Osteoblast (primary cell): ENCODE measurements at regions not wholly inside any gene's neighbourhood (a gene's known extent, or its start where the extent isn't known, plus 50 kb on each side); places are given as distances from the start of the nearest gene placed in this dataset.

Experiments
- DNase-seq: peaks from one replicate; pipeline ENCODE4 v3.0.0; 2011; ENCODE audit warnings: low spot score, mixed read lengths; ENCODE audit not compliant: insufficient read length; ENCODE audit errors: missing footprints
- H2AFZ ChIP-seq: 2 replicates; pipeline ENCODE4 v1.6.0; 2011; ENCODE audit warnings: mild to moderate bottlenecking, low read length
- H3K27ac ChIP-seq: 2 replicates; pipeline ENCODE4 v1.5.1; 2011; ENCODE audit warnings: mild to moderate bottlenecking, low read depth, low read length, moderate library complexity
- H3K27me3 ChIP-seq: 2 replicates; pipeline ENCODE4 v1.6.0; 2012; ENCODE audit warnings: mild to moderate bottlenecking, control low read depth, inconsistent platforms, low read length, moderate library complexity; ENCODE audit not compliant: insufficient read depth
- H3K36me3 ChIP-seq: 2 replicates; pipeline ENCODE4 v1.5.1; 2011; ENCODE audit warnings: mild to moderate bottlenecking, low read length, control low read depth, moderate library complexity; ENCODE audit not compliant: insufficient read depth
- H3K4me1 ChIP-seq: 2 replicates; pipeline ENCODE4 v1.5.1; 2011; ENCODE audit warnings: mild to moderate bottlenecking, low read length, control low read depth, moderate library complexity; ENCODE audit not compliant: insufficient read depth
- H3K4me2 ChIP-seq: 2 replicates; pipeline ENCODE4 v1.6.0; 2011; ENCODE audit warnings: mild to moderate bottlenecking, low read length; ENCODE audit not compliant: insufficient read depth
- H3K4me3 ChIP-seq: fragments of 200-600 bp; sonication (generic); 3 replicates; pipeline ENCODE4 v1.5.1; 2012; ENCODE audit warnings: mild to moderate bottlenecking, low read length, inconsistent platforms; ENCODE audit not compliant: insufficient read depth
- H3K79me2 ChIP-seq: 2 replicates; pipeline ENCODE4 v1.6.0; 2012; ENCODE audit warnings: mild to moderate bottlenecking, low read length, control low read depth, inconsistent platforms; ENCODE audit not compliant: insufficient read depth
- H3K9me3 ChIP-seq: 2 replicates; pipeline ENCODE4 v1.5.1; 2011; ENCODE audit warnings: low read depth, low read length, control low read depth
- H4K20me1 ChIP-seq: 2 replicates; pipeline ENCODE4 v1.6.0; 2012; ENCODE audit warnings: mild to moderate bottlenecking, low read length, control low read depth; ENCODE audit not compliant: insufficient read depth
- TF ChIP-seq, protein P1 (sequence below): IDR thresholded peaks from 2 replicates; pipeline ENCODE4 v1.5.1; 2011; ENCODE audit warnings: mild to moderate bottlenecking, low read depth, low read length, moderate library complexity; ENCODE audit errors: extremely low read depth

DNA sequence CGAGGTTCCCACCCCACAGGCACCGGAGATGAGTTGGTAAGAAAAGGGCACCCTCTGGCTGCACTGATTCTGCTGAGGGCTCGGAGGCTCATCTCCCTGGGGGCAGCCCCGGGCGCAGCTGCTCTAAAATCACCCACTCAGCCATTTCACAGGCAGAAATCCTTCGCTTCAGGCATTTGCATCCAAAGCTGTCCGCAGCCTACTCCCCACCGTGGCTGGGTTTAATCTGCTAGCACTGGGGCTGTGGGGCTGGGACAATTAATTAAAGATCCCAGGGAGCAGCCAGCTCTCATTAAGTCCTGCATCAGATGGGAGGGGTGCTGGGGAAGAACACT lies 104.3 kb upstream of the PRR20G start:
- TF ChIP-seq, protein P1, sequence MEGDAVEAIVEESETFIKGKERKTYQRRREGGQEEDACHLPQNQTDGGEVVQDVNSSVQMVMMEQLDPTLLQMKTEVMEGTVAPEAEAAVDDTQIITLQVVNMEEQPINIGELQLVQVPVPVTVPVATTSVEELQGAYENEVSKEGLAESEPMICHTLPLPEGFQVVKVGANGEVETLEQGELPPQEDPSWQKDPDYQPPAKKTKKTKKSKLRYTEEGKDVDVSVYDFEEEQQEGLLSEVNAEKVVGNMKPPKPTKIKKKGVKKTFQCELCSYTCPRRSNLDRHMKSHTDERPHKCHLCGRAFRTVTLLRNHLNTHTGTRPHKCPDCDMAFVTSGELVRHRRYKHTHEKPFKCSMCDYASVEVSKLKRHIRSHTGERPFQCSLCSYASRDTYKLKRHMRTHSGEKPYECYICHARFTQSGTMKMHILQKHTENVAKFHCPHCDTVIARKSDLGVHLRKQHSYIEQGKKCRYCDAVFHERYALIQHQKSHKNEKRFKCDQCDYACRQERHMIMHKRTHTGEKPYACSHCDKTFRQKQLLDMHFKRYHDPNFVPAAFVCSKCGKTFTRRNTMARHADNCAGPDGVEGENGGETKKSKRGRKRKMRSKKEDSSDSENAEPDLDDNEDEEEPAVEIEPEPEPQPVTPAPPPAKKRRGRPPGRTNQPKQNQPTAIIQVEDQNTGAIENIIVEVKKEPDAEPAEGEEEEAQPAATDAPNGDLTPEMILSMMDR: no peak
- no peaks in the 10 kb centered on the region for H3K4me1 ChIP-seq
- H3K4me3 ChIP-seq: no peak overlapping the region
- H3K27ac ChIP-seq: no peak overlapping the region
- no peaks in the 10 kb centered on the region for H4K20me1 ChIP-seq
- no peak overlapping the region for H3K4me2 ChIP-seq
- no peaks in the 10 kb centered on the region for H3K79me2 ChIP-seq
- no peaks in the 10 kb centered on the region for H3K9me3 ChIP-seq
- no peak overlapping the region for H2AFZ ChIP-seq
- DNase-seq: no peak
- peaks cover 10% of the 10 kb centered on the region for H3K27me3 ChIP-seq
- no peaks in the 10 kb centered on the region for H3K36me3 ChIP-seq

DNA sequence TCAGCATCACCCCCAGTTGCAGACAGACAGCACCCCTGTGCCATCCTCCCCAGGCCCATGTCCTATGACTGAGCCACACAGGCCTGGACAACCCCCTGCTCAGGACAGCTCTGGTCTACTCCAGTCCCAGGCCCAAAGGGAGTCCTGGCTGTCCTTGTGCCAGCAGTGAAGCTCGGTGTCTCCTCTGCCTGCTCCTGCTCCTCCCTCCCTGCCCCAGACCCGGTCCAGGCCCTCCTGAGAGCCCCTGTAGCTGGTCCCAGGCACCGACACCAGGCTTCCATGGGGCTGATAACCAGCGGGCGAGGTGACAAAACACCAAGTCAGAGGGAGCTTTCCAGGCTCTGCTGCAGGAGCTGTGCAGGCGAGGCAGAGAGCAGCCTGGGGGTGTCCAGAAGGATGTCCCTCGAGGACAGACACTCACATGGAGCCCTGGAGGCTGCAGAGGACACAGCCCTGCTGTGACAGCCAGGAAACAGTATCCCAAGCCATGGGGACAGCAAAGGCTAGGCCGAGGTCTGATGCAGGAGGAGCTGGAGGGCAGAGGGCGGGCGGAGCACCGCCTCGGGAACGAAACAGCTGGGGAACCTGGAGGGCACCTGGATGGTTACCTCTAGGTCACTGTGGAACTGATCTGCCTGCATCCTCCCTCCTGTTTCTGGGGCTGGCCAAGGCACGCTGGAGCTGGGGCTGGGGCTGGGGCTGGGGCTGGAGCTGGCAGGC lies 103.8 kb upstream of the PRR20G start:
- H3K79me2 ChIP-seq: no peaks in the 10 kb centered on the region
- H3K27ac ChIP-seq: no peak overlapping the region
- H3K4me2 ChIP-seq: no peak overlapping the region
- no peaks in the 10 kb centered on the region for H3K9me3 ChIP-seq
- TF ChIP-seq, protein P1: no peak
- no peaks in the 10 kb centered on the region for H4K20me1 ChIP-seq
- no peak overlapping the region for H3K4me3 ChIP-seq
- no peaks in the 10 kb centered on the region for H3K36me3 ChIP-seq
- H3K27me3 ChIP-seq: peaks cover 7% of the 10 kb centered on the region
- H3K4me1 ChIP-seq: no peaks in the 10 kb centered on the region
- H2AFZ ChIP-seq: no peak overlapping the region
- DNase-seq: no peak

DNA sequence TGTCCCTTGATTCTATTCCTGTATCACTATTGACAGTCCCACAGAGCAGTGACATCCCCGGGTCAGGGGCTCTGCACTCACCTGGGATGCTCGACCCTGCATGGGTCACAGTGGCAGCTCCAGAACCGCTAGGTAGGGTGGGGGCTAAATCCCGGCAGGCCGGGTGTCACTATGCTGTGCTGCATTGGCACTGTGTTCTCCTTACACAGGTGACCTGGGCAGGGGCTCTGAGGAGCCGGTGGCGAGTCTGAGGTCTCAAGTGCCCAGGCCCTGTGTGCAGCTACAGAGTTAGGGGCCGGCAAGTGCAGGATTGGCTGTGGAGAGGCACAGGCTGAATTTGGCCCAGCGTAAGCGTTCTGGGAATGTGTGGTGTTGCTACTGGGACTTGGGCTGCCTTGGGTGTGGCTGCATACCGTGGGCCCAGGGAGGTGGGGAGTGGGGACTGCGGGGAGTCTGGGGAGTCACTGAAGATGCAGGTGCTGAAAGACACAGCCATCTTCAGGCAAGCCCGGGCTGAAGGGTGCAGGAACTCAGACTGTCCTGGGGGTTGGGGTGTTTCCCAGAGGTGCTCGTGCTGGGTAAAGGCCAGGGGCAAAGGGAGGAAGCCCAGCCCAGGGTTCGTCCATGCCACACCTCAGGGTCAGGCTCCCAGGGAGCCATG lies 102.6 kb upstream of the PRR20G start:
- no peaks in the 10 kb centered on the region for H3K79me2 ChIP-seq
- H2AFZ ChIP-seq: no peak overlapping the region
- H3K36me3 ChIP-seq: no peaks in the 10 kb centered on the region
- TF ChIP-seq, protein P1: no peak
- no peak for DNase-seq
- no peaks in the 10 kb centered on the region for H3K27me3 ChIP-seq
- H3K27ac ChIP-seq: no peak overlapping the region
- H3K4me1 ChIP-seq: no peaks in the 10 kb centered on the region
- no peak overlapping the region for H3K4me3 ChIP-seq
- no peaks in the 10 kb centered on the region for H3K9me3 ChIP-seq
- H3K4me2 ChIP-seq: no peak overlapping the region
- no peaks in the 10 kb centered on the region for H4K20me1 ChIP-seq

DNA sequence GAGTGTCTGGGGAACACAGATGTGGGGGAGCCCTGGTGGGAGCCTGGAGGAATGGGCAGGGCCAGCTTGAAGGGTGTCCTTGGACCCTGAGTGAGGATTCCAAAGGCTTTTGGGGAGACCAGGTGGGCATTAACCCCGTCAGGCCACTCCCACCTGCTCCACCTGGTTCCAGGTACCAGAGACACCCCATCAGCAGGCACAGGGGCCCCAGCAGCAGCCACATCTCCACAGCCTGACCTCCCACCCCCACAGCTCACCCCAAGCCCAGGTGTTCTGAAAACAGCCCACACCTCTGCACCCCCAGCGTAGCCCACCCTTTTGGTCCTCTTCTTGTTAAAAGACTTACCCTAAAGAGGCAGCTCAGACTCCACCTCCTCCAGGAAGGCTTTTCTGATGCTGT lies 102.1 kb upstream of the PRR20G start:
- Histone ChIP-seq H4K20me1 (no peaks in the 10 kb centered on the region), H3K4me3 (no peak overlapping the region), H3K79me2 (no peaks in the 10 kb centered on the region), H3K27ac (no peak overlapping the region), H3K36me3 (no peaks in the 10 kb centered on the region), H3K9me3 (no peaks in the 10 kb centered on the region), H2AFZ (no peak overlapping the region), H3K4me2 (no peak overlapping the region), H3K4me1 (no peaks in the 10 kb centered on the region), H3K27me3 (no peaks in the 10 kb centered on the region)
- TF ChIP-seq, protein P1: no peak
- DNase-seq: no peak
